CD8-positive, alpha-beta memory T cell (primary cell): ENCODE measurements at regions not wholly inside any gene's neighbourhood (a gene's known extent, or its start where the extent isn't known, plus 50 kb on each side); places are given as distances from the start of the nearest gene placed in this dataset.

Source experiments
- CTCF ChIA-PET: fragments of 350-600 bp; sonication (Branson Sonifier 250); formaldehyde crosslinking; loops from one replicate; lab custom pipeline; 2021; ENCODE audit warnings: antibody characterized with exemption; lab: Charles Lee
- POLR2A ChIA-PET: fragments of 350-600 bp; sonication (Branson Sonifier 250); formaldehyde crosslinking; loops from one replicate; lab custom pipeline; 2021; ENCODE audit warnings: antibody characterized with exemption; lab: Charles Lee
- DNase-seq, 5 donors: peaks; one replicate each; pipeline versions ENCODE4 v3.0.0 to v3.0.0-alpha.2; 2020 to 2022; ENCODE audit warnings: mixed read lengths in 1 of 5
- H3K27ac ChIP-seq: one replicate; pipeline ENCODE4 v1.7.0; 2013; ENCODE audit warnings: low read depth, mild to moderate bottlenecking, low read length, moderate library complexity
- H3K27me3 ChIP-seq: 2 replicates; pipeline ENCODE4 v1.7.0; 2013; ENCODE audit warnings: low read length, mild to moderate bottlenecking; ENCODE audit not compliant: insufficient read depth, poor library complexity, severe bottlenecking
- H3K36me3 ChIP-seq: 2 replicates; pipeline ENCODE4 v1.7.0; 2013; ENCODE audit warnings: mild to moderate bottlenecking, low read length, moderate library complexity; ENCODE audit not compliant: insufficient read depth
- H3K4me1 ChIP-seq: 2 replicates; pipeline ENCODE4 v1.7.0; 2013; ENCODE audit warnings: mild to moderate bottlenecking, low read length, moderate library complexity; ENCODE audit not compliant: insufficient read depth
- H3K4me3 ChIP-seq: 2 replicates; pipeline ENCODE4 v1.7.0; 2013; ENCODE audit warnings: mild to moderate bottlenecking, low read length
- H3K9me3 ChIP-seq: 2 replicates; pipeline ENCODE4 v1.7.0; 2013; ENCODE audit warnings: mild to moderate bottlenecking, low read length
- H3K27ac Mint-ChIP-seq, 8 donors: one replicate each; pipeline ENCODE4 v1.8.0; 2020 to 2021; ENCODE audit warnings: mixed read lengths in 8 of 8, mild to moderate bottlenecking in 6 of 8, inconsistent platforms in 3 of 8, moderate library complexity in 3 of 8
- H3K27me3 Mint-ChIP-seq, 2 donors: one replicate each; pipeline ENCODE4 v1.8.0; 2020 to 2021; ENCODE audit warnings: mixed read lengths in 2 of 2, mild to moderate bottlenecking in 1 of 2, moderate library complexity in 1 of 2
- H3K36me3 Mint-ChIP-seq, 3 donors: one replicate each; pipeline ENCODE4 v1.8.0; 2020 to 2021; ENCODE audit warnings: mixed read lengths in 3 of 3, inconsistent platforms in 1 of 3, mild to moderate bottlenecking in 1 of 3
- H3K4me1 Mint-ChIP-seq, 3 donors: one replicate each; pipeline ENCODE4 v1.8.0; 2020 to 2021; ENCODE audit warnings: mixed read lengths in 3 of 3, inconsistent platforms in 1 of 3, mild to moderate bottlenecking in 1 of 3
- H3K4me3 Mint-ChIP-seq, 7 donors: one replicate each; pipeline ENCODE4 v1.8.0; 2020 to 2021; ENCODE audit warnings: mixed read lengths in 7 of 7, mild to moderate bottlenecking in 6 of 7, moderate library complexity in 4 of 7, inconsistent platforms in 2 of 7
- H3K9me3 Mint-ChIP-seq, 5 donors: one replicate each; pipeline ENCODE4 v1.8.0; 2020 to 2022; ENCODE audit warnings: mixed read lengths in 5 of 5, mild to moderate bottlenecking in 3 of 5, moderate library complexity in 2 of 5, inconsistent platforms in 1 of 5

GRCh38 chr1:86272083-86272482 is 115.5 kb upstream of the COL24A1 start:
- Histone ChIP-seq H3K27me3 (no peaks in the 10 kb centered on the region), H3K9me3 (no peaks in the 10 kb centered on the region), H3K4me3 (no peak overlapping the region), H3K36me3 (no peaks in the 10 kb centered on the region), H3K4me1 (no peaks in the 10 kb centered on the region), H3K27ac (no peak overlapping the region)
- CTCF ChIA-PET = no interaction called here
- POLR2A ChIA-PET = no interaction called here
- Mint-ChIP-seq H3K4me3 (no peak overlapping the region), H3K9me3 (peaks cover 0 to 2% (median 0%) of the 10 kb centered on the region in 5 donors), H3K27ac (no peak overlapping the region), H3K36me3 (peaks cover 0 to 4% (median 0%) of the 10 kb centered on the region in 3 donors), H3K27me3 (no peaks in the 10 kb centered on the region), H3K4me1 (no peaks in the 10 kb centered on the region)
- DNase-seq = no peak

- DNase-seq = no peak
- Histone ChIP-seq H3K4me3 (no peak overlapping the region), H3K27me3 (no peaks in the 10 kb centered on the region), H3K27ac (no peak overlapping the region), H3K4me1 (no peaks in the 10 kb centered on the region), H3K9me3 (no peaks in the 10 kb centered on the region), H3K36me3 (no peaks in the 10 kb centered on the region)
- no peaks in the 10 kb centered on the region for H3K4me1 Mint-ChIP-seq
- no peaks in the 10 kb centered on the region for H3K27me3 Mint-ChIP-seq
- no peak overlapping the region for H3K27ac Mint-ChIP-seq
- ChIA-PET CTCF (no interaction called here), POLR2A (no interaction called here)
- H3K4me3 Mint-ChIP-seq = no peak overlapping the region
- H3K36me3 Mint-ChIP-seq = peaks cover 0 to 4% (median 0%) of the 10 kb centered on the region in 3 donors
- H3K9me3 Mint-ChIP-seq = peaks cover 0 to 1% (median 0%) of the 10 kb centered on the region in 5 donors
Measured at GRCh38 chr1:86271046-86271445, 114.5 kb upstream of the COL24A1 start.

DNA sequence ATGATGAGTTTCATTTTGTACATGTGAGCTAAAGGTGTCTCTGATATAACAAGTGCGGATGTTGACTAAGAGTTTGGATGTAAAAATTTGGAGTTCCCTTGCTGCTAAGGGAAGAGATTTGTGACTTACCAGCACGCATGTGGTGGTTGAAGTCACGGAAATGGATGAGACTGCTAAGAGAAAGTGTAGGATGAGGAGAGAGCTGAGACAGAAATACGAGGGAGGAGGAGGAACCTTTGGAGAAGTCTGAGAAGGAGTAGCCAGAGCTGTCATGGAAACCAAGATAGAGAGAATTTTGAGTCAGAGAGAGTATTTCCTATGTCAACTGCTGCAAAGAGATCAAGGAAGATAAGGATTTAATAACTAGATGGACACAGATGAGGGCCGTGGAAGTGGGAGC is 106.5 kb upstream of the COL24A1 start:
- POLR2A ChIA-PET = no interaction called here
- Mint-ChIP-seq H3K4me1 (no peaks in the 10 kb centered on the region), H3K36me3 (no peaks in the 10 kb centered on the region), H3K4me3 (no peak overlapping the region), H3K27me3 (peaks cover 0 to 13% of the 10 kb centered on the region in 2 donors), H3K9me3 (peaks cover 0 to 5% (median 0%) of the 10 kb centered on the region in 5 donors), H3K27ac (no peak overlapping the region)
- H3K9me3 ChIP-seq = no peaks in the 10 kb centered on the region
- no peaks in the 10 kb centered on the region for H3K4me1 ChIP-seq
- H3K27me3 ChIP-seq = no peaks in the 10 kb centered on the region
- no peak overlapping the region for H3K4me3 ChIP-seq
- no peaks in the 10 kb centered on the region for H3K36me3 ChIP-seq
- no peak for DNase-seq
- CTCF ChIA-PET = no interaction called here
- no peak overlapping the region for H3K27ac ChIP-seq

DNA sequence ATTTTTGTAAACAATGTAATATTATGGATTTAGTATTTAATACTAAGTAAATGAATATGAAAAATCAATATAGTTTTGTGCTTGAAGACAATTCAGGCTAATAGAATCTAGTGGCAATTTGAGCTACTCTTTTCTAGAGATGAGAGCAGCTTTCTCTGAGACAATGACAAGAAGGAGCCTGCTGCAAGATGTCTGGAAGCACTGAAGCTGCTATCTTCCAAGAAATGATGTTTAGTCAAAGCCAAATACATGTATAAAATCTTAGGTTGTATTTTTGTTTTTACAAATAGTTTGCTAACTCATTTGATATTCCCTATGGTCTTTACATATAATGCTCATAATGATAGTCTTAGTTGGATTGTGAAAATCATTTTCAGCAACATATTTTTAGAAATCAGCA is 103.9 kb upstream of the COL24A1 start:
- Histone ChIP-seq H3K27ac (no peak overlapping the region), H3K4me1 (no peaks in the 10 kb centered on the region), H3K36me3 (no peaks in the 10 kb centered on the region), H3K4me3 (no peak overlapping the region), H3K9me3 (no peaks in the 10 kb centered on the region), H3K27me3 (no peaks in the 10 kb centered on the region)
- ChIA-PET CTCF (interaction anchor here (1.0 kb wide), 1 partner anchor 14 kb away, joined by 4 read pairs; no protein-coding TSS in a partner anchor), POLR2A (no interaction called here)
- H3K9me3 Mint-ChIP-seq = peaks cover 0 to 5% (median 0%) of the 10 kb centered on the region in 5 donors
- H3K27ac Mint-ChIP-seq = no peak overlapping the region
- no peak for DNase-seq
- H3K4me1 Mint-ChIP-seq = no peaks in the 10 kb centered on the region
- peaks cover 0 to 9% of the 10 kb centered on the region in 2 donors for H3K27me3 Mint-ChIP-seq
- no peaks in the 10 kb centered on the region for H3K36me3 Mint-ChIP-seq
- H3K4me3 Mint-ChIP-seq = no peak overlapping the region

DNA sequence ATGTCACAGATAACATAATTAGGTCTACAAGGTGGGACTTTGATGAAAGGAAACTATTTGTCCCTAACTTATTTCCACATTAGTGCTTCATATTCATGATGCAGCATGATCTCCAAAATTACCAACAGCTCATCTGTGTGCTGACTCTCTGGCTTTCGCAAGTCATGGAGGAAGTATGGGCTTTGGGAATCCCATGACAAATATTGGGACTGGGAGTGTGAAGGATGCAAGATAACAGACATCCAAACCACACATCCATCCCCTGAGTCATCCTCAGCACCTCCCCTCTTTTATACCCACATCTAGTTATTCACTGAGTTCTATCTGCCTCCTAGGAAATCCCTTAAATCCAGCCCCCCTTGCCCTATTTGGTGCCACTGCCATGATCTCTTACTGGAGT is 102.8 kb upstream of the COL24A1 start:
- ChIA-PET POLR2A (no interaction called here), CTCF (no interaction called here)
- H3K27ac ChIP-seq = no peak overlapping the region
- H3K4me1 ChIP-seq = no peaks in the 10 kb centered on the region
- no peaks in the 10 kb centered on the region for H3K9me3 ChIP-seq
- H3K36me3 ChIP-seq = no peaks in the 10 kb centered on the region
- DNase-seq = no peak
- Mint-ChIP-seq H3K27ac (no peak overlapping the region), H3K4me3 (no peak overlapping the region), H3K9me3 (peaks cover 0 to 5% (median 0%) of the 10 kb centered on the region in 5 donors), H3K36me3 (no peaks in the 10 kb centered on the region), H3K27me3 (peaks cover 0 to 9% of the 10 kb centered on the region in 2 donors), H3K4me1 (no peaks in the 10 kb centered on the region)
- H3K27me3 ChIP-seq = no peaks in the 10 kb centered on the region
- no peak overlapping the region for H3K4me3 ChIP-seq

DNA sequence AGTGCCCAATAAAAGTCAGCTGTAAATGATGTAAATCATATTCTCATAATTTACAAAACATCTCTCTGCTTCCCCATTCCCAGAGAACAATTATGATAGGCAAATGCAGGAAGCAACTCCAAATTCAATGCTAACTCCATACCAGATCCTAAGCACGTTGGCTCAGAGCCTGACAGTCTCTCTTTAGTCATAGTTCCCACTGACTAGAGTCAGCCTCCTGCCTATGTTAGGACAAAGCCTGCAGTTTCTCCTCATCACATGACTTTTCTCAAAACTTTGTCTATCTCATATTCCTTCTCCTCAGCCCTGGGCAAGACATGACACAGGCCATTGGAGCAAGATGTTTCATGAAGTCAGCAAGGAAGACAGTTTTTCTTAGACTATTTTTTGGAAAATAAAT is 101.5 kb upstream of the COL24A1 start:
- H3K4me3 ChIP-seq = no peak overlapping the region
- no peaks in the 10 kb centered on the region for H3K36me3 ChIP-seq
- H3K27me3 Mint-ChIP-seq = peaks cover 0 to 6% of the 10 kb centered on the region in 2 donors
- H3K27ac Mint-ChIP-seq = no peak overlapping the region
- no peaks in the 10 kb centered on the region for H3K4me1 Mint-ChIP-seq
- H3K27me3 ChIP-seq = no peaks in the 10 kb centered on the region
- no peaks in the 10 kb centered on the region for H3K4me1 ChIP-seq
- H3K9me3 ChIP-seq = no peaks in the 10 kb centered on the region
- CTCF ChIA-PET = no interaction called here
- peaks cover 0 to 5% (median 0%) of the 10 kb centered on the region in 5 donors for H3K9me3 Mint-ChIP-seq
- POLR2A ChIA-PET = no interaction called here
- DNase-seq = no peak
- no peaks in the 10 kb centered on the region for H3K36me3 Mint-ChIP-seq
- H3K27ac ChIP-seq = no peak overlapping the region
- H3K4me3 Mint-ChIP-seq = no peak overlapping the region

DNA sequence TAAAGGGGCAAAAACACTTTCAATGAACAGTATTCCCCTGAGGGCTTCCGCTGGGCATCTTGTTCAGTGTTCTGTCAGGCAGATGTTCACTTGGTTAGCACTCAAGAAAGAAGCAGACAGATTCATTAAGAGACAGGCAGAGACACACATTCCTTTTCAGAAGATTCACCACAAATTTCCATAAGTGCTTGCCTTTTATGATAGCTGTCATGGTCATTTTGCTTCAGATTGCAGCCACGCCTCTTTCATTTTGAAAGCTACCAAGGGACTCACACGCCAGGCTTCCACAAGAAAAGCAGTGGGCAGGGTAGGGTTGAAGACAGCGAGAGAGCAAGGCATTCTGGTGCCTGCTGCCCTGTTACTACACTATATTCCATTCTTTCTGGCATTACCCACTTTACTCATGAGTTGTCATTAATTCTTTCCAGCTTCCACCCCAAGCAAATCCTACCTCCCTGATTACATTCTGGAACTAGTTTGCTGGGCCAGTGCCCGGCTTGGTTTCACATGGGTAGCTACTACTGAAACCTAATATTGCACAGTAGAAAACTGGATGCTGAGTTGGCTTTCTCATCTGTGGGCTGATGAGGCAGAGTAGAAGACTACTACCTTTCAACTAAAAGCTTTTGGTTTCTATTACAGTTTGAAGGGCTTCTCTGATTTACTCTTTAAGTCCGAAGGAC is 91.2 kb upstream of the COL24A1 start:
- H3K4me1 Mint-ChIP-seq = no peaks in the 10 kb centered on the region
- no peaks in the 10 kb centered on the region for H3K9me3 ChIP-seq
- no peaks in the 10 kb centered on the region for H3K27me3 Mint-ChIP-seq
- H3K36me3 Mint-ChIP-seq = no peaks in the 10 kb centered on the region
- peaks cover 0 to 7% (median 0%) of the 10 kb centered on the region in 5 donors for H3K9me3 Mint-ChIP-seq
- no peak overlapping the region for H3K4me3 Mint-ChIP-seq
- no peak overlapping the region for H3K27ac Mint-ChIP-seq
- H3K27ac ChIP-seq = no peak overlapping the region
- CTCF ChIA-PET = interaction anchor here (1.2 kb wide), 1 partner anchor 13 kb away, joined by 4 read pairs; no protein-coding TSS in a partner anchor
- H3K4me3 ChIP-seq = no peak overlapping the region
- H3K27me3 ChIP-seq = no peaks in the 10 kb centered on the region
- H3K36me3 ChIP-seq = no peaks in the 10 kb centered on the region
- no peaks in the 10 kb centered on the region for H3K4me1 ChIP-seq
- POLR2A ChIA-PET = no interaction called here
- no peak for DNase-seq

GRCh38 chr1:86245566-86246190 is 89.1 kb upstream of the COL24A1 start:
- no peaks in the 10 kb centered on the region for H3K9me3 ChIP-seq
- no peak for DNase-seq
- POLR2A ChIA-PET = no interaction called here
- H3K27ac Mint-ChIP-seq = no peak overlapping the region
- no peak overlapping the region for H3K27ac ChIP-seq
- no peaks in the 10 kb centered on the region for H3K4me1 Mint-ChIP-seq
- H3K4me1 ChIP-seq = no peaks in the 10 kb centered on the region
- H3K36me3 ChIP-seq = no peaks in the 10 kb centered on the region
- H3K27me3 ChIP-seq = no peaks in the 10 kb centered on the region
- H3K4me3 ChIP-seq = no peak overlapping the region
- no peak overlapping the region for H3K4me3 Mint-ChIP-seq
- H3K9me3 Mint-ChIP-seq = peaks cover 0 to 6% (median 0%) of the 10 kb centered on the region in 5 donors
- H3K27me3 Mint-ChIP-seq = no peaks in the 10 kb centered on the region
- CTCF ChIA-PET = no interaction called here
- no peaks in the 10 kb centered on the region for H3K36me3 Mint-ChIP-seq
